Cardiac fibroblast (primary cell): ENCODE measurements at regions not wholly inside any gene's neighbourhood (a gene's known extent, or its start where the extent isn't known, plus 50 kb on each side); places are given as distances from the start of the nearest gene placed in this dataset.

Source experiments
- DNase-seq, 2 donors: peaks; one replicate each; pipeline versions ENCODE4 v3.0.0 to v3.0.0-alpha.2; 2010; ENCODE audit warnings: low read depth in 2 of 2
- H3K4me3 ChIP-seq, 2 donors: replicated peaks in 1 of 2; 1 replicate in 1 of 2; 2 replicates in 1 of 2; pipeline ENCODE4 v1.5.1; 2011; ENCODE audit warnings: low read depth in 2 of 2, low read length in 2 of 2, mild to moderate bottlenecking in 2 of 2, moderate library complexity in 1 of 2
- CTCF ChIP-seq: IDR thresholded peaks from one replicate; pipeline ENCODE4 v1.5.1; 2011; ENCODE audit warnings: low read depth, mild to moderate bottlenecking, low read length, inconsistent platforms

GRCh38 chr10:3574451-3574850 lies 210.6 kb downstream of the KLF6 start:
- no peak for TF ChIP-seq CTCF
- no peak for DNase-seq
- no peak overlapping the region for H3K4me3 ChIP-seq

GRCh38 chr10:3573498-3573897 lies 211.5 kb downstream of the KLF6 start:
- no peak for TF ChIP-seq CTCF
- no peak for DNase-seq
- no peak overlapping the region for H3K4me3 ChIP-seq

- H3K4me3 ChIP-seq, result no peak overlapping the region
- TF ChIP-seq CTCF, result no peak
- DNase-seq, result no peak
Measured at GRCh38 chr10:3571310-3571825, 213.6 kb downstream of the KLF6 start.

GRCh38 chr10:3570855-3571266 lies 214.1 kb downstream of the KLF6 start:
- peak in 1 of 2 donors; percentile 37 for DNase-seq
- TF ChIP-seq CTCF, result no peak
- H3K4me3 ChIP-seq, result no peak overlapping the region

GRCh38 chr10:3570131-3570729 lies 214.8 kb downstream of the KLF6 start:
- no peak for TF ChIP-seq CTCF
- H3K4me3 ChIP-seq, result no peak overlapping the region
- no peak for DNase-seq

- no peak for TF ChIP-seq CTCF
- no peak overlapping the region for H3K4me3 ChIP-seq
- no peak for DNase-seq
Measured at GRCh38 chr10:3568983-3569382, 216.0 kb downstream of the KLF6 start.

GRCh38 chr10:3568392-3568791 lies 216.6 kb downstream of the KLF6 start:
- TF ChIP-seq CTCF, result no peak
- H3K4me3 ChIP-seq, result no peak overlapping the region
- DNase-seq, result no peak
